DOHH2 (cell line): ENCODE measurements at regions not wholly inside any gene's neighbourhood (a gene's known extent, or its start where the extent isn't known, plus 50 kb on each side); places are given as distances from the start of the nearest gene placed in this dataset.

Experiments
- H3F3A ChIP-seq: fragments of 200-600 bp; sonication (generic), shearing (Covaris generic); 2 replicates; pipeline ENCODE4 v1.6.0; 2016; ENCODE audit warnings: antibody characterized with exemption, mild to moderate bottlenecking; ENCODE audit not compliant: control insufficient read depth, insufficient read depth
- H3K27ac ChIP-seq: fragments of 200-600 bp; sonication (generic); 2 replicates; pipeline ENCODE4 v1.5.1; 2014; ENCODE audit warnings: low read depth, mild to moderate bottlenecking, low read length, moderate library complexity
- H3K27me3 ChIP-seq: fragments of 200-600 bp; sonication (generic); 2 replicates; pipeline ENCODE4 v1.6.1; 2014; ENCODE audit warnings: mild to moderate bottlenecking, low read length, mixed read lengths; ENCODE audit not compliant: control insufficient read depth
- H3K36me3 ChIP-seq: fragments of 200-600 bp; sonication (generic); 2 replicates; pipeline ENCODE4 v1.6.1; 2014; ENCODE audit warnings: mild to moderate bottlenecking, low read length, moderate library complexity, mixed read lengths; ENCODE audit not compliant: control insufficient read depth
- H3K4me1 ChIP-seq: fragments of 200-600 bp; sonication (generic); 2 replicates; pipeline ENCODE4 v1.6.1; 2014; ENCODE audit warnings: mild to moderate bottlenecking, low read length, mixed read lengths; ENCODE audit not compliant: control insufficient read depth
- H3K4me2 ChIP-seq: fragments of 200-600 bp; sonication (generic); 2 replicates; pipeline ENCODE4 v1.6.0; 2014; ENCODE audit warnings: mild to moderate bottlenecking, low read length, moderate library complexity
- H3K4me3 ChIP-seq: fragments of 200-600 bp; sonication (generic); 2 replicates; pipeline ENCODE4 v1.5.1; 2014; ENCODE audit warnings: mild to moderate bottlenecking, low read length, mixed read lengths
- H3K79me2 ChIP-seq: fragments of 200-600 bp; sonication (generic); 2 replicates; pipeline ENCODE4 v1.6.1; 2014; ENCODE audit warnings: mild to moderate bottlenecking, low read length, mixed read lengths; ENCODE audit not compliant: control insufficient read depth
- H3K9me2 ChIP-seq: fragments of 200-600 bp; sonication (generic); replicated peaks from 2 replicates; pipeline ENCODE4 v1.6.1; 2014; ENCODE audit warnings: mild to moderate bottlenecking, low read length, mixed read lengths; ENCODE audit not compliant: control insufficient read depth
- H3K9me3 ChIP-seq: fragments of 200-600 bp; sonication (generic); 2 replicates; pipeline ENCODE4 v1.6.1; 2014; ENCODE audit warnings: antibody characterized with exemption, low read length, mixed read lengths; ENCODE audit not compliant: control insufficient read depth, insufficient read depth
- H4K20me1 ChIP-seq: fragments of 200-600 bp; sonication (generic); 2 replicates; pipeline ENCODE4 v1.6.0; 2014; ENCODE audit warnings: low read depth, mild to moderate bottlenecking, antibody characterized with exemption, low read length, moderate library complexity; ENCODE audit not compliant: control insufficient read depth, insufficient read depth
- EZH2phosphoT487 ChIP-seq: fragments of 200-600 bp; sonication (generic); IDR thresholded peaks from 2 replicates; pipeline ENCODE4 v1.6.1; 2017; ENCODE audit warnings: borderline replicate concordance, mild to moderate bottlenecking, antibody characterized with exemption, low read length, moderate library complexity, mixed read lengths
- TF ChIP-seq, protein P1 (sequence below): fragments of 200-600 bp; sonication (generic); IDR thresholded peaks from one replicate; pipeline ENCODE4 v1.5.1; 2014; ENCODE audit warnings: antibody characterized with exemption, mild to moderate bottlenecking, low read depth, low read length; ENCODE audit not compliant: poor library complexity, severe bottlenecking

GRCh38 chr3:168453623-168454022 lies 357.9 kb upstream of the GOLIM4 start:
- H3K36me3 ChIP-seq = no peaks in the 10 kb centered on the region
- no peaks in the 10 kb centered on the region for H4K20me1 ChIP-seq
- H3K4me3 ChIP-seq = no peak overlapping the region
- no peaks in the 10 kb centered on the region for H3K4me1 ChIP-seq
- H3K27me3 ChIP-seq = no peaks in the 10 kb centered on the region
- H3K9me3 ChIP-seq = no peaks in the 10 kb centered on the region
- TF ChIP-seq EZH2phosphoT487 = no peak
- TF ChIP-seq, protein P1, sequence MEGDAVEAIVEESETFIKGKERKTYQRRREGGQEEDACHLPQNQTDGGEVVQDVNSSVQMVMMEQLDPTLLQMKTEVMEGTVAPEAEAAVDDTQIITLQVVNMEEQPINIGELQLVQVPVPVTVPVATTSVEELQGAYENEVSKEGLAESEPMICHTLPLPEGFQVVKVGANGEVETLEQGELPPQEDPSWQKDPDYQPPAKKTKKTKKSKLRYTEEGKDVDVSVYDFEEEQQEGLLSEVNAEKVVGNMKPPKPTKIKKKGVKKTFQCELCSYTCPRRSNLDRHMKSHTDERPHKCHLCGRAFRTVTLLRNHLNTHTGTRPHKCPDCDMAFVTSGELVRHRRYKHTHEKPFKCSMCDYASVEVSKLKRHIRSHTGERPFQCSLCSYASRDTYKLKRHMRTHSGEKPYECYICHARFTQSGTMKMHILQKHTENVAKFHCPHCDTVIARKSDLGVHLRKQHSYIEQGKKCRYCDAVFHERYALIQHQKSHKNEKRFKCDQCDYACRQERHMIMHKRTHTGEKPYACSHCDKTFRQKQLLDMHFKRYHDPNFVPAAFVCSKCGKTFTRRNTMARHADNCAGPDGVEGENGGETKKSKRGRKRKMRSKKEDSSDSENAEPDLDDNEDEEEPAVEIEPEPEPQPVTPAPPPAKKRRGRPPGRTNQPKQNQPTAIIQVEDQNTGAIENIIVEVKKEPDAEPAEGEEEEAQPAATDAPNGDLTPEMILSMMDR = no peak
- H3K27ac ChIP-seq = no peak overlapping the region
- no peak overlapping the region for H3K4me2 ChIP-seq
- H3F3A ChIP-seq = no peaks in the 10 kb centered on the region
- H3K79me2 ChIP-seq = no peaks in the 10 kb centered on the region
- no peaks in the 10 kb centered on the region for H3K9me2 ChIP-seq

DNA sequence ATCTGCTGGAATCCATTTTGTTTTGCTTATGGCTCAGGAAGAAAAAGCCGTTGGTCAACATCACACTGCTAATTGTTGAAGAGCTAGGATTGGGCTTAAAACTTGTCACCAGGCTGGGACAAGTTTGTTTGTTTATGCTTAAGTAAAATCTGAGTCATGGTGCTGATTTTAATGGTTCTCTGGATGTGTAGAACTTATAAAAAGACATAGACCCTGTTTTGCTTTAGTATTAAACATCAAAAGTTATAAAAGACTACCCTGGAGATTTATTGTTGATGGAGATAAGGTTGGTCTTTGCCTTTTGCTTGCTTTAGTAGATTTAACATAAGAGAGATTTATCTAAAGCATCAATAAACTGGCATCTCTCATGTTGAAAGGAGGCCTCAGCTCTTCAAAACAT lies 348.2 kb upstream of the GOLIM4 start:
- Histone ChIP-seq H3K4me1 (no peaks in the 10 kb centered on the region), H3K4me3 (no peak overlapping the region), H3K36me3 (no peaks in the 10 kb centered on the region), H3K9me3 (no peaks in the 10 kb centered on the region), H3F3A (no peaks in the 10 kb centered on the region), H3K27me3 (no peaks in the 10 kb centered on the region), H3K79me2 (no peaks in the 10 kb centered on the region), H4K20me1 (no peaks in the 10 kb centered on the region), H3K27ac (no peak overlapping the region), H3K4me2 (no peak overlapping the region), H3K9me2 (no peaks in the 10 kb centered on the region)
- TF ChIP-seq, protein P1 = no peak
- no peak for TF ChIP-seq EZH2phosphoT487

GRCh38 chr3:168442502-168442901 lies 346.8 kb upstream of the GOLIM4 start:
- Histone ChIP-seq H3K9me2 (no peaks in the 10 kb centered on the region), H3K9me3 (no peaks in the 10 kb centered on the region), H3K27me3 (no peaks in the 10 kb centered on the region), H3K79me2 (no peaks in the 10 kb centered on the region), H3K4me3 (no peak overlapping the region), H3K4me2 (no peak overlapping the region), H3K36me3 (no peaks in the 10 kb centered on the region), H3K27ac (no peak overlapping the region), H4K20me1 (no peaks in the 10 kb centered on the region), H3F3A (no peaks in the 10 kb centered on the region), H3K4me1 (no peaks in the 10 kb centered on the region)
- no peak for TF ChIP-seq EZH2phosphoT487
- TF ChIP-seq, protein P1 = no peak
